ENCODE measurements at regions not wholly inside any gene's neighbourhood (a gene's known extent, or its start where the extent isn't known, plus 50 kb on each side); places are given as distances from the start of the nearest gene placed in this dataset.
"Not testable (repeated sequence)": the region's sequence is repeated elsewhere in the genome, so short reads cannot be mapped to it uniquely, and the experiment has no call there.

DNA sequence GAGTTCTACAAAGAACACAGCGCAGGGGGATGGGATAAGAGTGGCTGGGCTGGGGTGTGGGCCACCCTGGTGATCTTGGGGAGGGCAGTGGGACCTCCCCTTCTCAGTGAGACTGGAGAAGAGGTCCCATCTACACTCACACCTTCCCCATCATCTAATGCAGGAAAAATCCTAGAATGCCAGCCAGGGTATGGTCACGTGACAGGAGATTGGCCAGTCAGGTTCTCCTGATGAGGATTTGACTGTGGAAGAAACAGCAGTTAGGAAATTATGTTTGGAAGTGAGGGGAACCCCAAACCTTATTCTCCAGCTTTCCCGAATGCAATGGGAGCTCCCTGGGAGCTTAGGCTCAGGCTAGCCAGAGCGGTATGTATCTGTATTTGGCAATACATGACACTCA, 158.8 kb upstream of the GRB10 start:
- no peak for DNase-seq
- no peaks in the 10 kb centered on the region for H3K27me3 ChIP-seq (ENCODE audit: control insufficient read depth, insufficient read depth, low read length)
- H3K36me3 ChIP-seq (replicated peaks; ENCODE audit: control insufficient read depth, insufficient read depth, low read length), result no peaks in the 10 kb centered on the region
- H3K4me3 ChIP-seq (ENCODE audit: insufficient read depth, low read depth, low read length), result no peak overlapping the region

DNA sequence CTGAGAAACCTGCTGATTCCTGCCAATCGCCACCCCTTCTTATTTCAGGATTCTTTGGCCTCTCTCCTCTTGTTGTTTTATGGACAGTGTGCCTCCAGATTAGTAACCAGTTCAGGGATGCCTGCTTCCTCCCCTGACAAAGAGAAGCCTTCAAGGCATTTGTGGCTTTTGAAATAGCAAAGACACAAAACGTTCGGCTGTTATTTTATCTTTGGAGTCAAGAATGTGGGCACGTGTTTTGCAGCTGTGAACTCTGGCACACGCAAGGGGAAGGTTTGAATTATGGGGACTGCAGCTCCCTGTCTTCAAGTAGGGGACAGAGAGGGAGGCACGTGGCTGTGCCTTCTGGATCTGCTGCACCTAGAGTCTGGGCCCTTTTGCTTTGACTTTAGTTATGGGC, 157.9 kb upstream of the GRB10 start:
- H3K36me3 ChIP-seq (replicated peaks; ENCODE audit: control insufficient read depth, insufficient read depth, low read length), result no peaks in the 10 kb centered on the region
- no peak for DNase-seq
- no peak overlapping the region for H3K4me3 ChIP-seq (ENCODE audit: insufficient read depth, low read depth, low read length)
- no peaks in the 10 kb centered on the region for H3K27me3 ChIP-seq (ENCODE audit: control insufficient read depth, insufficient read depth, low read length)

DNA sequence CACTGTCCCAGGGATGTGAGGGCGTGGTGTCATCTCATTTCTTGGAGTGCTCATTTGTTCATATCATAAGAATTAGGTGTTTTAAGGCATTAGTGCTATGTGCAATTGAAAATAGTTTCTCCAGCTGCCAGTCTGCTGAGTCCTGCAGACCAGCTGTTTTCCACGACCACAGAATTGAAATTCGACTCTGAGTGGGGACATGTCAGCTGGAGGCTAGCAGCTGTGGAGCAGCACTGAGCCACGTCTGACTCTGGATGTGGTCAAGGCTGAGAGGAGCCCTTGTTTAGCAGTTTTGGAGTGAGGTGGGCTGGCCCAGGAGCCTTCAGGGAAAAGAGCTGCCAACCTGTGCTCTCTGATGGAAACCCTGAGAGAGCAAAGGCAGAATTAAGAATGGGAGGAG, 156.3 kb upstream of the GRB10 start:
- H3K36me3 ChIP-seq (replicated peaks; ENCODE audit: control insufficient read depth, insufficient read depth, low read length), result no peaks in the 10 kb centered on the region
- DNase-seq, result no peak

DNA sequence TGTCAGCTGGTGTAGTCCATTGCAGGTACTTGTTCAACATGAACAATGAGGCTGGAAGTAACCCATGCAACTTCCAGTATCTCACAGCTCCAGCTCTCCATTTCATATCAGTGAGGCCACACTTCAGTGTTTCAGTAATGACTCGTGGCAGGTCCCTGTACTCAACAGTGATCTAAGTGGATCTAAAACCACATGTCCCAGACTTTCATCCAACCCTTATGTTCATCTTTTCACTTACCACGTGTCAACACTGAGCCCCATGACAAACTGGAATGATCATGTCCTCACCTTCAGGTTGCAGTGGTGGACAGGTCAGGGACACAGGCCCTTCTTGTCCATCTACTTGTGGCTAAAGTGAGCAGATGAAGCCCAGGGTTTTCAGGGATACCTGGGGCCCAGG, 155.0 kb upstream of the GRB10 start:
- H3K36me3 ChIP-seq (replicated peaks; ENCODE audit: control insufficient read depth, insufficient read depth, low read length), result no peaks in the 10 kb centered on the region
- H3K27me3 ChIP-seq (ENCODE audit: control insufficient read depth, insufficient read depth, low read length), result no peaks in the 10 kb centered on the region
- no peak for DNase-seq
- H3K4me3 ChIP-seq (ENCODE audit: insufficient read depth, low read depth, low read length), result no peak overlapping the region

More for the DNA sequence above, 156.3 kb upstream of the GRB10 start:
- Histone ChIP-seq H3K27me3 (ENCODE audit: control insufficient read depth, insufficient read depth, low read length) (no peaks in the 10 kb centered on the region), H3K4me3 (ENCODE audit: insufficient read depth, low read depth, low read length) (no peak overlapping the region)

DNA sequence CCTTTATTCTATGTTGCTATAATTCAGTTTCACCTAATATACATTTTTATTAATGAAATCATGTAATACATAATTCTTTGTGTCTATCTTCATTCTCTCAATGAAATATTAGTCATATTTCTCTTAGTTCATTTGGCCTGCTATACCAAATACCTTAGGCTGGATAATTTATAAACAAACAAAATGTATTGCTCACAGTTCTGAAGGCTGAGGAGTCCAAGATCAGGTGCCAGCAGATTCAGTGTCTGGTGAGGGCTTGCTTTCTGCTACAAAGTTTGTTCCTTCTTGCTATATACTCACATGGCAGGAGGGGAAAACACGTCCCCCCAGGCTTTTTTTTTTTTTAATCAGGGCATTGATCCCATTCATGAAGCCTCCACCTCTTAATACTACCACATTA, 143.4 kb upstream of the GRB10 start:
- no peak for DNase-seq
- H3K36me3 ChIP-seq (replicated peaks; ENCODE audit: control insufficient read depth, insufficient read depth, low read length), result no peaks in the 10 kb centered on the region
- no peak overlapping the region for H3K4me3 ChIP-seq (ENCODE audit: insufficient read depth, low read depth, low read length)
- no peaks in the 10 kb centered on the region for H3K27me3 ChIP-seq (ENCODE audit: control insufficient read depth, insufficient read depth, low read length)

DNA sequence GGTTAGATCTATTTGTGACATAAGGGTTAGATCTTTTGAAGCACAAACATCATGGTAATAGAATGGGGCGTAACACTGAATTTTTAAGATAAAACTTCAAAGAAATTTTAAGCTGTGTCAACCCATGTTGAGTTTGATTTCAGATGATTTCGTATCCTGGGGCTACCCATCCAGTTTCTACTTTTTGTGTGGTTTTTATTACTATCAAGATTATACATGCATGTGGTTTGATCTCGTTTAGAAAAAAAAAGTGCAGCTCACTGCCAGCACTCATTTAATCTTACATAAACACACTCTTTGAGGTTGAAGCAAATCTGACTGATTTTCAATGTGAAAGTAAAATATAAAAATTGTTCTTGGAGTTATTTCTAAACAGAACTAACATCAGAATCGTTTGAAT, 140.8 kb upstream of the GRB10 start:
- Histone ChIP-seq H3K4me3 (ENCODE audit: insufficient read depth, low read depth, low read length) (no peak overlapping the region), H3K27me3 (ENCODE audit: control insufficient read depth, insufficient read depth, low read length) (no peaks in the 10 kb centered on the region), H3K36me3 (replicated peaks; ENCODE audit: control insufficient read depth, insufficient read depth, low read length) (no peaks in the 10 kb centered on the region)
- DNase-seq, result no peak

DNA sequence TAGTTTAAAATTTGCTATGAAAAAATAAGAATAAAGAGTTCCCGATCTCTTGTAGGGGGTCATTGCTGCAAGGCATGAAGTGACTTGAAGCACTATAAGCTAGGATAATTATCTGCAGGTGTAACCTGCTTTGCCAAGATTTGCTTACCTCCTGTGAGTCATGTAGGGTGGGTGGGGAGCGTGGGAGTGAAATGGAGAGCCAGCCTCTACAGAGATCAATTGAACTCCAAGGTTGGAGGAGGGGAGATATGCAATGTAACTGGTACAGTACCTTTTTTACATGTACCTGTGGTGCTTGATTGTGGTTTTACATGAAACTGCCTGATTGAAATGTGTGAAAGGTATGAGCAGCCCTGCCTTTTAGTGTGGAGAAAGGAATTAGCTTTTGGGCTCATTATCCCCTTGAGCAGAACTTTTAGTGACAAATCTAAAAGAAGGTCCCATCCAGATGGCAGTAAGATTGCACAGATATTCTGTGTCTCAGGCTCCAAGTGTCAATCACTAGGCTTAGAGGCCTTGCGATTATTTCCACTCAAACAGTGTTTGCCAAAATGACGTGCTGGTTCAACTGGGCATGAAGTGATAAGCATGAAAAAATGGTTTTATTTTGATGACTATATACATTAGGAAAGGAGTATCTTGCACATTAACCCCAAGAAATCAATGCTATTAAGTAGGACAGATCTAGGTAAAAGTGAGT, 138.6 kb upstream of the GRB10 start:
- Histone ChIP-seq H3K4me3 (ENCODE audit: insufficient read depth, low read depth, low read length) (no peak overlapping the region), H3K27me3 (ENCODE audit: control insufficient read depth, insufficient read depth, low read length) (no peaks in the 10 kb centered on the region), H3K36me3 (replicated peaks; ENCODE audit: control insufficient read depth, insufficient read depth, low read length) (no peaks in the 10 kb centered on the region)
- no peak for DNase-seq

DNA sequence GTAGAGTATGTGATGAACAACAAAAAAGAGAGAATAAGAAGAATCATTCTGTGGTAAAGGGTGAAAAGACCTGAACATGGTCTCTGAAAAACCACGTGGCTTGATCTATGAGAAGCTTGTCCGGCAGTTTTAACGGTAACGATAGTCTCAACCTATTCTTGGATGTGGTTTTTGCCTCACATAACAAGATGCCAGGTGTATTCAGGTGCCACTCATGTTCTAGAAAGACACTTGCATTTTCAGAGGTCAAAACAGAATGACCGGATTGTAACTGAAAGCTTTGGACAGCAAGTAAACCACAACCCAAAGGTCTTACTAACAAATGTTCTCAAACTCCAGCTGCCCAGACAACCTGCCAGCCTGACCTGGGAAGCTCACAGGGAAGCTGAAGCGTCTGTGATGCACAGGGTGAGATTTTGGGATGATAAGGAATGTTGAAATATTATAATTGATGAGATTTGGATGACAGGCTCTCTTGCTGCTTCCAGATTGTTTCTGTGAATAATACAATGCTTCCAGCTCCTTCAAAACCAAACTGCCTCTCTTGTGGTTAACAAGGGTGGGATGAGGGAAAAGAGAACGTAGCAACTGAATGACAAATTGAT, 137.4 kb upstream of the GRB10 start:
- Histone ChIP-seq H3K4me3 (ENCODE audit: insufficient read depth, low read depth, low read length) (no peak overlapping the region), H3K36me3 (replicated peaks; ENCODE audit: control insufficient read depth, insufficient read depth, low read length) (no peaks in the 10 kb centered on the region), H3K27me3 (ENCODE audit: control insufficient read depth, insufficient read depth, low read length) (no peaks in the 10 kb centered on the region)
- no peak for DNase-seq

DNA sequence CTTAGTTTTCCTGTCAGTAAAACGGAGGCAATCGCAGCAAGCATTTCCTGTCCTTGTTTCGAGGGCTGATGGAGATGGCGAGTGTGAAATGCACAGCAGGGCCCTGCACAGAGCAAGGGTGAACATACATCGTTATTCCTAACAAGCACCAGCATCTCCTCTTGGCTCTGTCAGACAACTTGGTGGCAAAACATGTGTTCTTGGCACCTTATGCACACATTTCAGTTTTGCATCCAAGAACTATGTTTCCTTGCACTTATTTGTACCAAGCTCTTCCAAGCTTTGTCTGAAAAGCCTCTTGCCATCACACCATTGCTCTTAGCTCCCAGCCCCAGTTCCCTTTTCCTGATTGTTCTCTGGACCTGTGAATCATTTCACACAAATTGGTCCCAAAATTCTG, 132.9 kb upstream of the GRB10 start:
- Histone ChIP-seq H3K27me3 (ENCODE audit: control insufficient read depth, insufficient read depth, low read length) (no peaks in the 10 kb centered on the region), H3K36me3 (replicated peaks; ENCODE audit: control insufficient read depth, insufficient read depth, low read length) (no peaks in the 10 kb centered on the region), H3K4me3 (ENCODE audit: insufficient read depth, low read depth, low read length) (no peak overlapping the region)
- no peak for DNase-seq

DNA sequence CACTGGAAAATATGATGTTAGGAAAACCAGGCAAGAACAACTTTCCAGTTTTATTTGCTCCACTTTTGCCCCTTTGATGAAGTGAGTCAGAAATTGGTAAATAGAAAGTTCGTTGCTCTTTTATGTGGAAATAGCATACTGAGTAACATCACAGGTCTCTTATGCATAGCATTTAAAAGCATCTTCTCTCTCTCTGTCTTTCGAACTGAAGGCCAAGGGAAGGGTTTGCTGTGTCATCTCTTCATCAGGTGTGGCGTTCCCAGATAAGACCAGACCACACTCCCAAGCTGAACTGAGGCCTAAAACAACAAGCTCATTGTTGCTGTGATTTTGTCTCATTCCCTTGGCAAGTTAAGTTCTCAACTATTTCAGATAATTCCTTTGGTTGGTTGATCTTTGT, 131.8 kb upstream of the GRB10 start:
- Histone ChIP-seq H3K27me3 (ENCODE audit: control insufficient read depth, insufficient read depth, low read length) (no peaks in the 10 kb centered on the region), H3K4me3 (ENCODE audit: insufficient read depth, low read depth, low read length) (no peak overlapping the region), H3K36me3 (replicated peaks; ENCODE audit: control insufficient read depth, insufficient read depth, low read length) (no peaks in the 10 kb centered on the region)
- DNase-seq, result no peak

DNA sequence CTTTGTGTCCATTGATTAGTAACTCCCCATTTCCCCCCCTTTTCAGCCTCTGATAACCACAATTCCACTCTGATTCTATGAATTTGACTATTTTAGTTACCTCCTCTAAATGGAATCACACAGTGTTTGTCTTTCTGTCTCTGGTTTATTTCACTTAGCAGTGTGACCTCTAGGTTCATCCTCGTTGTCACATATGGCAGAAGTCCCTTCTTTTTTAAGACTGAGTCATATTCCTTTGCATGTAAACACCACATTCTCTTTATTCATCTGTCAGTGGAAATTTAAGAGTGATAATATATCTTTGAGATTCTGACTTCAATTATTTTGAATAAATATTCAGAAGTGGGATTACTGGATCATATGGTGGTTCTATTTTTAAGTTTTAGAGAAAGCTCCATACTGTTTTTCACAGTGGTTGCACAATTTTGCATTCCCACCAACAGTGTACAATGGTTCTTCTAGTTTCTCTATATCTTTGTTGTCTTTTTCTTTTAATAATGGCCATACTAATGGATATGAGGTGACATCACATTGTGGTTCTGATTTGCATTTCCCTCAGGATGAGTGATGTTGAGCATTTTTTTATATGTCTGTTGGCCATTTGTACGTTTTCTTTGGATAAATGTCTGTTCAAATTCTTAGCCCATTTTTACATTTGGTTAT, 126.1 kb upstream of the GRB10 start:
- DNase-seq, result no peak
- H3K27me3 ChIP-seq (ENCODE audit: control insufficient read depth, insufficient read depth, low read length), result no peaks in the 10 kb centered on the region
- H3K4me3 ChIP-seq (ENCODE audit: insufficient read depth, low read depth, low read length), result no peak overlapping the region
- no peaks in the 10 kb centered on the region for H3K36me3 ChIP-seq (replicated peaks; ENCODE audit: control insufficient read depth, insufficient read depth, low read length)

DNA sequence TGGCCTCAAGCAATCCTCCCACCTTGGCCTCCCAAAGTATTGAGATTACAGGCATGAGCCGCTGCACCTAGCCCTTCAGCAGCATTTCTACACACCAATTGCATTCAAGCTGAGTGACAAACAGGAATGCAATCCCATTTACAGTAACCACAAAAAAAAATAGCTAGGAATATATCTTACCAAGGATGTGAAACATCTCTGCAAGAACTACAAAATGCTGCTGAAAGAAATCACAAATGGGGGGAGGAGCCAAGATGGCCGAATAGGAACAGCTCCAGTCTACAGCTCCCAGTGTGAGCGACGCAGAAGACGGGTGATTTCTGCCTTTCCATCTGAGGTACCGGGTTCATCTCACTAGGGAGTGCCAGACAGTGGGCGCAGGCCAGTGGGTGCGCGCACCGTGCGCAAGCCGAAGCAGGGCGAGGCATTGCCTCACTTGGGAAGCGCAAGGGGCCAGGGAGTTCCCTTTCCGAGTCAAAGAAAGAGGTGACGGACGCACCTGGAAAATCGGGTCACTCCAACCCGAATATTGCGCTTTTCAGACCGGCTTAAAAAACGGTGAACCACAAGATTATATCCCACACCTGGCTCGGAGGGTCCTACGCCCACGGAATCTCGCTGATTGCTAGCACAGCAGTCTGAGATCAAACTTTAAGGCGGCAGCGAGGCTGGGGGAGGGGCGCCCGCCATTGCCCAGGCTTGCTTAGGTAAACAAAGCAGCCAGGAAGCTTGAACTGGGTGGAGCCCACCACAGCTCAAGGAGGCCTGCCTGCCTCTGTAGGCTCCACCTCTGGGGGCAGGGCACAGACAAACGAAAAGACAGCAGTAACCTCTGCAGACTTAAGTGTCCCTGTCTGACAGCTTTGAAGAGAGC, 116.1 kb upstream of the GRB10 start:
- not testable (repeated sequence) for H3K27me3 ChIP-seq (ENCODE audit: control insufficient read depth, insufficient read depth, low read length); H3K4me3 ChIP-seq (ENCODE audit: insufficient read depth, low read depth, low read length); DNase-seq; H3K36me3 ChIP-seq (replicated peaks; ENCODE audit: control insufficient read depth, insufficient read depth, low read length)

DNA sequence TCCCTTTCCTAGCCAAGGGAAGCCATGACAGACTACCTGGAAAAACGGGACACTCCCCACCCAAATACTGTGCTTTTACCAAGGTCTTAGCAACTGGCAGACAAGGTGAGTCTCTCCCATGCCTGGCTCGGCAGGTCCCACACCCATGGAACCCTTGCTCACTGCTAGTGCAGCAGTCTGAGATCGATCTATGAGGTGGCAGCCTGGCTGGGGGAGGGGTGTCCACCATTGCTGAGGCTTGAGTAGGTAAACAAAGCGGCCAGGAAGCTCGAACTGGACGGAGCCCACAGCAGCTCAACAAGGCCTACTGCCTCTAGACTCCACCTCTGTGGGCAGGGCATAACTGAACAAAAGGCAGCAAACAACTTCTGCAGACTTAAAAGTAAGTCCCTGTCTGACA, 104.4 kb upstream of the GRB10 start:
- H3K36me3 ChIP-seq (replicated peaks; ENCODE audit: control insufficient read depth, insufficient read depth, low read length); H3K4me3 ChIP-seq (ENCODE audit: insufficient read depth, low read depth, low read length); DNase-seq; H3K27me3 ChIP-seq (ENCODE audit: control insufficient read depth, insufficient read depth, low read length): not testable (repeated sequence)

DNA sequence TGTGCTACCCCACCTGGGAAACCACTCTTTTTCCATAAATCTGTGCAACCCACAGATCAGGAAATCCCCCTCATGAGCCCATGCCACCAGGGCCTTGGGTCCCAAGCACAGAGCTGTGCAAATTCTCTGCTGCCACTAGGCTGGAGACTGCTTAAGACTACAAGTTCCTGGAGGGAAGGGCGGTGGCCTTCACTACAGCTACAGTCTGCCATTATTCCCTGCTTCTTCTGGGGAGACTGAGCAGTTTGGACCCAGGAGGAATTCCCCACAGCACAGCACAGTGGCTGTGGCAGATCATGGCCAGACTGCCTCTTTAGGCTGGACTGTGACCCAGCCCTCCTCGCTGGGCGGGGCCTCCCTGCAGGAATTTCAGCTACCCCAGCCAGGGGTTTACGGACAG, 89.7 kb upstream of the GRB10 start:
- Histone ChIP-seq H3K4me3 (ENCODE audit: insufficient read depth, low read depth, low read length) (no peak overlapping the region), H3K27me3 (ENCODE audit: control insufficient read depth, insufficient read depth, low read length) (no peaks in the 10 kb centered on the region), H3K36me3 (replicated peaks; ENCODE audit: control insufficient read depth, insufficient read depth, low read length) (no peaks in the 10 kb centered on the region; the same call in 1 of the 2 replicates)
- no peak for DNase-seq

Data from H7 (cell line).